ENCODE measurements at regions not wholly inside any gene's neighbourhood (a gene's known extent, or its start where the extent isn't known, plus 50 kb on each side); places are given as distances from the start of the nearest gene placed in this dataset.

- no peak for DNase-seq
Observed at GRCh38 chr2:67516899-67517530, 119.9 kb downstream of the ETAA1 start.

GRCh38 chr2:67522148-67522547, 125.0 kb downstream of the ETAA1 start:
- no peak for DNase-seq

- DNase-seq, result no peak
Observed at GRCh38 chr2:67524213-67524612, 127.1 kb downstream of the ETAA1 start.

- DNase-seq, result no peak
Observed at GRCh38 chr2:67524777-67525176, 127.6 kb downstream of the ETAA1 start.

GRCh38 chr2:67526283-67526682, 129.2 kb downstream of the ETAA1 start:
- no peak for DNase-seq

- no peak for DNase-seq
Observed at GRCh38 chr2:67528320-67528719, 131.2 kb downstream of the ETAA1 start.

- no peak for DNase-seq
Observed at GRCh38 chr2:67532387-67532786, 135.3 kb downstream of the ETAA1 start.

GRCh38 chr2:67534745-67535144, 137.6 kb downstream of the ETAA1 start:
- no peak for DNase-seq

GRCh38 chr2:67540962-67541361, 143.8 kb downstream of the ETAA1 start:
- no peak for DNase-seq

- DNase-seq, result no peak
Observed at GRCh38 chr2:67544286-67544685, 147.2 kb downstream of the ETAA1 start.

- no peak for DNase-seq
Observed at GRCh38 chr2:67548317-67549201, 151.4 kb downstream of the ETAA1 start.

GRCh38 chr2:67559156-67559555, 162.0 kb downstream of the ETAA1 start:
- DNase-seq, result no peak

GRCh38 chr2:67560771-67561456, 163.8 kb downstream of the ETAA1 start:
- no peak for DNase-seq

GRCh38 chr2:67561457-67561965, 164.4 kb downstream of the ETAA1 start:
- no peak for DNase-seq

GRCh38 chr2:67564076-67564475, 166.9 kb downstream of the ETAA1 start:
- DNase-seq, result no peak

GRCh38 chr2:67564626-67565025, 167.5 kb downstream of the ETAA1 start:
- DNase-seq, result no peak

- no peak for DNase-seq
Observed at GRCh38 chr2:67565262-67565661, 168.1 kb downstream of the ETAA1 start.

- DNase-seq, result no peak
Observed at GRCh38 chr2:67565761-67566160, 168.6 kb downstream of the ETAA1 start.

GRCh38 chr2:67566285-67566684, 169.2 kb downstream of the ETAA1 start:
- DNase-seq, result no peak

GRCh38 chr2:67566958-67567635, 170.0 kb downstream of the ETAA1 start:
- DNase-seq, result no peak

GRCh38 chr2:67567886-67568285, 170.8 kb downstream of the ETAA1 start:
- no peak for DNase-seq

GRCh38 chr2:67570611-67571010, 173.5 kb downstream of the ETAA1 start:
- no peak for DNase-seq
